ENCODE measurements at regions not wholly inside any gene's neighbourhood (a gene's known extent, or its start where the extent isn't known, plus 50 kb on each side); places are given as distances from the start of the nearest gene placed in this dataset.

GRCh38 chr14:40248671-40249070, 816.4 kb upstream of the FBXO33 start:
- TF ChIP-seq POLR2AphosphoS5 (IDR thresholded peaks at IDR 0.05; ENCODE audit: borderline replicate concordance, low read depth, low read length) (no peak), EZH2 (IDR thresholded peaks at IDR 0.05) (no peak), FOXP2 (optimal IDR thresholded peaks at IDR 0.05; ENCODE audit: control extremely low read depth, extremely low read length, insufficient read depth) (no peak)
